ENCODE measurements at regions not wholly inside any gene's neighbourhood (a gene's known extent, or its start where the extent isn't known, plus 50 kb on each side); places are given as distances from the start of the nearest gene placed in this dataset.
"Not testable (repeated sequence)": the region's sequence is repeated elsewhere in the genome, so short reads cannot be mapped to it uniquely, and the experiment has no call there.

GRCh38 chr7:80026766-80027165 lies 107.9 kb upstream of the GNAI1 start:
- no peak overlapping the region for H4K8ac ChIP-seq (ENCODE audit: low read depth, low read length)
- H2BK120ac ChIP-seq (ENCODE audit: low read depth, low read length), result no peak overlapping the region
- H2BK15ac ChIP-seq (ENCODE audit: low read length), result no peak overlapping the region
- DNase-seq (ENCODE audit: low spot score), result no peak
- H3K36me3 ChIP-seq (replicated peaks in 1 of 2; ENCODE audit: control insufficient read depth in 2 of 2, insufficient read depth in 2 of 2, low read length in 2 of 2), result no peaks in the 10 kb centered on the region
- H3K9me3 ChIP-seq (replicated peaks in 1 of 2; ENCODE audit: control insufficient read depth in 2 of 2, insufficient read depth in 1 of 2, low read depth in 1 of 2, low read length in 2 of 2), result no peaks in the 10 kb centered on the region
- no peak overlapping the region for H3K23ac ChIP-seq (ENCODE audit: low read depth, low read length, poor library complexity)
- no peak overlapping the region for H3K9ac ChIP-seq (ENCODE audit: low read depth, low read length, poor library complexity)
- H2AK5ac ChIP-seq (ENCODE audit: low read depth, low read length), result no peak overlapping the region
- no peaks in the 10 kb centered on the region for H3K4me1 ChIP-seq (ENCODE audit: control insufficient read depth in 2 of 2, insufficient read depth in 1 of 2, low read depth in 1 of 2, low read length in 2 of 2)
- H2BK12ac ChIP-seq (ENCODE audit: low read length), result no peak overlapping the region
- H2AFZ ChIP-seq (ENCODE audit: low read length), result no peak overlapping the region
- no CpG with 5 or more reads among the region's 4 CpGs for WGBS, 2 donors (ENCODE audit: extremely low coverage in 2 of 2, insufficient read length in 2 of 2, insufficient replicate concordance in 1 of 2)
- no peak overlapping the region for H3K4ac ChIP-seq (ENCODE audit: low read length)
- no peak overlapping the region for H3K4me3 ChIP-seq (ENCODE audit: low read length in 2 of 2)
- no peak overlapping the region for H2BK5ac ChIP-seq (ENCODE audit: low read length)
- no peaks in the 10 kb centered on the region for H3K79me1 ChIP-seq (ENCODE audit: low read depth, low read length)
- no peak overlapping the region for H3K4me2 ChIP-seq (ENCODE audit: insufficient read depth, low read length, poor library complexity, severe bottlenecking)
- no peak overlapping the region for H4K91ac ChIP-seq (ENCODE audit: low read depth, low read length, poor library complexity)
- H3K18ac ChIP-seq (ENCODE audit: low read length), result no peak overlapping the region
- no peak overlapping the region for H3K14ac ChIP-seq (ENCODE audit: low read length)
- H3K27ac ChIP-seq (replicated peaks; ENCODE audit: low read length), result no peak overlapping the region
- H3K27me3 ChIP-seq (ENCODE audit: control insufficient read depth in 3 of 3, insufficient read depth in 3 of 3, low read depth in 1 of 3, low read length in 3 of 3), result no peaks in the 10 kb centered on the region

- H2AFZ ChIP-seq (ENCODE audit: low read length), result peak overlapping the region; percentile 64
These were observed 114.4 kb upstream of the GNAI1 start for GRCh38 chr7:80020277-80020676.

GRCh38 chr7:80019809-80020207 lies 114.8 kb upstream of the GNAI1 start:
- not testable (repeated sequence) for H3K27me3 ChIP-seq (ENCODE audit: control insufficient read depth in 3 of 3, insufficient read depth in 3 of 3, low read depth in 1 of 3, low read length in 3 of 3); H4K91ac ChIP-seq (ENCODE audit: low read depth, low read length, poor library complexity); DNase-seq (ENCODE audit: low spot score); H3K9ac ChIP-seq (ENCODE audit: low read depth, low read length, poor library complexity); H2BK5ac ChIP-seq (ENCODE audit: low read length); H3K9me3 ChIP-seq (replicated peaks in 1 of 2; ENCODE audit: control insufficient read depth in 2 of 2, insufficient read depth in 1 of 2, low read depth in 1 of 2, low read length in 2 of 2); H3K23ac ChIP-seq (ENCODE audit: low read depth, low read length, poor library complexity); H3K4ac ChIP-seq (ENCODE audit: low read length); H2BK15ac ChIP-seq (ENCODE audit: low read length); H4K8ac ChIP-seq (ENCODE audit: low read depth, low read length); H3K4me1 ChIP-seq (ENCODE audit: control insufficient read depth in 2 of 2, insufficient read depth in 1 of 2, low read depth in 1 of 2, low read length in 2 of 2); H3K27ac ChIP-seq (replicated peaks; ENCODE audit: low read length); H2AK5ac ChIP-seq (ENCODE audit: low read depth, low read length); H3K14ac ChIP-seq (ENCODE audit: low read length); H2BK12ac ChIP-seq (ENCODE audit: low read length); H3K4me3 ChIP-seq (ENCODE audit: low read length in 2 of 2); H3K79me1 ChIP-seq (ENCODE audit: low read depth, low read length); H3K4me2 ChIP-seq (ENCODE audit: insufficient read depth, low read length, poor library complexity, severe bottlenecking); H2BK120ac ChIP-seq (ENCODE audit: low read depth, low read length); H3K36me3 ChIP-seq (replicated peaks in 1 of 2; ENCODE audit: control insufficient read depth in 2 of 2, insufficient read depth in 2 of 2, low read length in 2 of 2)
- Histone ChIP-seq H2AFZ (ENCODE audit: low read length) (peak overlapping the region; percentile 64), H3K18ac (ENCODE audit: low read length) (peak overlapping the region; percentile 44)
- WGBS, 2 donors (ENCODE audit: extremely low coverage in 2 of 2, insufficient read length in 2 of 2, insufficient replicate concordance in 1 of 2), result no CpG with 5 or more reads among the region's 4 CpGs

More at GRCh38 chr7:80020277-80020676, 114.4 kb upstream of the GNAI1 start:
- H3K23ac ChIP-seq (ENCODE audit: low read depth, low read length, poor library complexity); H3K27ac ChIP-seq (replicated peaks; ENCODE audit: low read length); DNase-seq (ENCODE audit: low spot score); H3K4me3 ChIP-seq (ENCODE audit: low read length in 2 of 2); H2BK120ac ChIP-seq (ENCODE audit: low read depth, low read length); H4K91ac ChIP-seq (ENCODE audit: low read depth, low read length, poor library complexity); H2BK5ac ChIP-seq (ENCODE audit: low read length); H4K8ac ChIP-seq (ENCODE audit: low read depth, low read length); H3K79me1 ChIP-seq (ENCODE audit: low read depth, low read length); H3K27me3 ChIP-seq (ENCODE audit: control insufficient read depth in 3 of 3, insufficient read depth in 3 of 3, low read depth in 1 of 3, low read length in 3 of 3); H3K36me3 ChIP-seq (replicated peaks in 1 of 2; ENCODE audit: control insufficient read depth in 2 of 2, insufficient read depth in 2 of 2, low read length in 2 of 2); H2BK12ac ChIP-seq (ENCODE audit: low read length); H3K9ac ChIP-seq (ENCODE audit: low read depth, low read length, poor library complexity); H2AK5ac ChIP-seq (ENCODE audit: low read depth, low read length); H3K9me3 ChIP-seq (replicated peaks in 1 of 2; ENCODE audit: control insufficient read depth in 2 of 2, insufficient read depth in 1 of 2, low read depth in 1 of 2, low read length in 2 of 2); H3K4me1 ChIP-seq (ENCODE audit: control insufficient read depth in 2 of 2, insufficient read depth in 1 of 2, low read depth in 1 of 2, low read length in 2 of 2); H3K18ac ChIP-seq (ENCODE audit: low read length); H3K14ac ChIP-seq (ENCODE audit: low read length); H3K4ac ChIP-seq (ENCODE audit: low read length); H3K4me2 ChIP-seq (ENCODE audit: insufficient read depth, low read length, poor library complexity, severe bottlenecking); H2BK15ac ChIP-seq (ENCODE audit: low read length): not testable (repeated sequence)
- no CpG with 5 or more reads among the region's 5 CpGs for WGBS, 2 donors (ENCODE audit: extremely low coverage in 2 of 2, insufficient read length in 2 of 2, insufficient replicate concordance in 1 of 2)

DNA sequence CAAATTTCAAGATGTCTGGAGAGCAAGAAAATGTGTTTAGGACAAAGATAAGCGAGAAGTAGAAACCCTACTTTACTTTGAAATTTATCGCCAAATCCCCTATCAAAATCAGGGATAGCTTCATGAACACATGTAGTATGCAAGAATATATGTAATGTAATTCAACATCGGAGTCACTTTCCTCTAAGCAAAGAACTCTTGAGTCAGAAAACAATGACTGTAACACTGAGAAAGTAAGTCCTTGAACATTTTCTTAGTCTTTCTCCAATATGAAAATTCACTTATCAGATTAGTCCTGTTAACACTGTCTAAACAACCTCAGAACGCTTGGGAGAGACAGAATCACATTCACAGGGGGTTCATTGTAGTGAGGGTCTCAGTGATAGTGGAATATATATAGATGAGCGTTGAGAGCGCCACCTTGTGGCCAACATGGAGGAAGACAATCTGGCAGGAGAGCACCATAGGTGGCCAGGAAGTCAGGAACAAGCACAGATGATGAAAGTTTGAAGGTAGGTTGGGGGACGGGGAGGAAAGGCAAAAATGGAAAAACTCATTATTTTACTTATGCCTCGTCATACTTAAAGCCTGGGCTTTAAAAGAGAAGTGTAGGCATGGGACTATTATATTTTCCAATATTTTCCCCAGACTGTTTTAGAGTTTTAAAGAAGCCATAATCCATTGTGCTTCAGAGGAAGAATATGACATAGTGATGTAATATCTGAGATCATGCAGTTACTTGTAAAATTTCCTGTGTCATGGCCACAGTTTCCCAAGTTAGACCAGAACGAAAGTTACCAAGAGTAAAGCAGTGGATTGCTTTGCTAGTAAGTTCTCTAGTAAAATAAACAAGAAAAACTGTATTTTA lies 115.5 kb upstream of the GNAI1 start:
- H3K27ac ChIP-seq (replicated peaks; ENCODE audit: low read length), result no peak overlapping the region
- no peak overlapping the region for H2BK5ac ChIP-seq (ENCODE audit: low read length)
- no peak overlapping the region for H3K23ac ChIP-seq (ENCODE audit: low read depth, low read length, poor library complexity)
- H2BK12ac ChIP-seq (ENCODE audit: low read length), result no peak overlapping the region
- no peak overlapping the region for H2AK5ac ChIP-seq (ENCODE audit: low read depth, low read length)
- no peak overlapping the region for H4K8ac ChIP-seq (ENCODE audit: low read depth, low read length)
- no peaks in the 10 kb centered on the region for H3K36me3 ChIP-seq (replicated peaks in 1 of 2; ENCODE audit: control insufficient read depth in 2 of 2, insufficient read depth in 2 of 2, low read length in 2 of 2)
- no peak overlapping the region for H3K4me3 ChIP-seq (ENCODE audit: low read length in 2 of 2)
- H3K18ac ChIP-seq (ENCODE audit: low read length), result no peak overlapping the region
- no peak overlapping the region for H3K4ac ChIP-seq (ENCODE audit: low read length)
- WGBS, 2 donors (ENCODE audit: extremely low coverage in 2 of 2, insufficient read length in 2 of 2, insufficient replicate concordance in 1 of 2), result no CpG with 5 or more reads among the region's 9 CpGs
- H3K14ac ChIP-seq (ENCODE audit: low read length), result no peak overlapping the region
- peak; percentile 71 for DNase-seq (ENCODE audit: low spot score)
- no peak overlapping the region for H2BK15ac ChIP-seq (ENCODE audit: low read length)
- H3K27me3 ChIP-seq (ENCODE audit: control insufficient read depth in 3 of 3, insufficient read depth in 3 of 3, low read depth in 1 of 3, low read length in 3 of 3), result no peaks in the 10 kb centered on the region
- H3K79me1 ChIP-seq (ENCODE audit: low read depth, low read length), result no peaks in the 10 kb centered on the region
- H3K4me1 ChIP-seq (ENCODE audit: control insufficient read depth in 2 of 2, insufficient read depth in 1 of 2, low read depth in 1 of 2, low read length in 2 of 2), result no peaks in the 10 kb centered on the region
- no peak overlapping the region for H2BK120ac ChIP-seq (ENCODE audit: low read depth, low read length)
- no peak overlapping the region for H3K4me2 ChIP-seq (ENCODE audit: insufficient read depth, low read length, poor library complexity, severe bottlenecking)
- peak overlapping the region; percentile 64 for H2AFZ ChIP-seq (ENCODE audit: low read length)
- no peak overlapping the region for H3K9ac ChIP-seq (ENCODE audit: low read depth, low read length, poor library complexity)
- H4K91ac ChIP-seq (ENCODE audit: low read depth, low read length, poor library complexity), result no peak overlapping the region
- no peaks in the 10 kb centered on the region for H3K9me3 ChIP-seq (replicated peaks in 1 of 2; ENCODE audit: control insufficient read depth in 2 of 2, insufficient read depth in 1 of 2, low read depth in 1 of 2, low read length in 2 of 2)
